Panc1 (cell line): ENCODE measurements at regions not wholly inside any gene's neighbourhood (a gene's known extent, or its start where the extent isn't known, plus 50 kb on each side); places are given as distances from the start of the nearest gene placed in this dataset.

Experiments used
- ATAC-seq: fragments of 200-7000 bp; cut with Tn5 transposase; 2 replicates; pipeline ENCODE4 v1.9.1; 2020; ENCODE audit warnings: mild to moderate bottlenecking, moderate library complexity
- BruUV-seq: library from RNA; stranded (reverse); fragments of 400-500 nt; replicated peaks from 2 replicates; lab custom pipeline; 2021; lab: Mats Ljungman, UMichigan
- CTCF ChIA-PET: fragments of 300-600 bp; sonication (Branson Sonifier 250); formaldehyde crosslinking; loops from one replicate; lab custom pipeline; 2022; ENCODE audit warnings: antibody characterized with exemption; lab: Charles Lee
- POLR2A ChIA-PET: fragments of 300-600 bp; sonication (Branson Sonifier 250); formaldehyde crosslinking; loops from one replicate; lab custom pipeline; 2022; ENCODE audit warnings: antibody characterized with exemption; lab: Charles Lee
- DNase-seq: peaks from one replicate; pipeline ENCODE4 v3.0.0-alpha.2; 2010; ENCODE audit warnings: low read depth, low spot score
- H3K27ac ChIP-seq: 2 replicates; pipeline ENCODE4 v1.5.1; 2011; ENCODE audit warnings: mild to moderate bottlenecking, low read length, inconsistent platforms
- H3K27me3 ChIP-seq: fragments of 200-500 bp; sonication (Bioruptor generic); 2 replicates; pipeline ENCODE4 v1.6.0; 2014; ENCODE audit warnings: low read length, inconsistent platforms; ENCODE audit not compliant: control insufficient read depth, insufficient read depth
- H3K36me3 ChIP-seq: fragments of 200-500 bp; sonication (Bioruptor generic); 2 replicates; pipeline ENCODE4 v1.5.1; 2014; ENCODE audit warnings: inconsistent platforms, mild to moderate bottlenecking, low read length, moderate library complexity; ENCODE audit not compliant: control insufficient read depth, insufficient read depth
- H3K4me1 ChIP-seq: 2 replicates; pipeline ENCODE4 v1.5.1; 2011; ENCODE audit warnings: inconsistent platforms, mild to moderate bottlenecking, low read length, moderate library complexity; ENCODE audit not compliant: control insufficient read depth, insufficient read depth
- H3K4me3 ChIP-seq, 2 experiments: 2 replicates each; pipeline ENCODE4 v1.5.1; 2011 to 2012; ENCODE audit warnings: low read depth in 2 of 2, low read length in 2 of 2, mild to moderate bottlenecking in 2 of 2, inconsistent platforms in 1 of 2, moderate library complexity in 1 of 2
- H3K9me3 ChIP-seq: fragments of 200-500 bp; sonication (Bioruptor generic); 2 replicates; pipeline ENCODE4 v1.5.1; 2014; ENCODE audit warnings: low read depth, mild to moderate bottlenecking, inconsistent platforms, low read length, moderate library complexity; ENCODE audit not compliant: control insufficient read depth, insufficient read depth
- CTCF ChIP-seq: fragments of 450-650 bp; IDR thresholded peaks from 2 replicates; pipeline ENCODE4 v1.5.1; 2017; ENCODE audit warnings: mild to moderate bottlenecking
- POLR2AphosphoS5 ChIP-seq: IDR thresholded peaks from 2 replicates; pipeline ENCODE4 v1.6.1; 2012; ENCODE audit warnings: mild to moderate bottlenecking, low read depth, low read length, moderate library complexity
- SIN3A ChIP-seq: IDR thresholded peaks from 2 replicates; pipeline ENCODE4 v1.6.1; 2012; ENCODE audit warnings: low read depth, mild to moderate bottlenecking, low read length, moderate library complexity, borderline replicate concordance; ENCODE audit not compliant: insufficient read depth
- TCF7L2 ChIP-seq: IDR thresholded peaks from 2 replicates; pipeline ENCODE4 v1.6.1; 2011; ENCODE audit warnings: mild to moderate bottlenecking, low read depth, low read length, inconsistent platforms
- in situ Hi-C: cut with HindIII; loops from 2 replicates; pipeline ENCODE4 v1.10.0; 2016; ENCODE audit warnings: low sequenced_read_pairs, low pct_unique_long_range_greater_than_20kb
- intact Hi-C: fragments of 100-400 bp; cut with micrococcal nuclease; formaldehyde crosslinking; loops from one replicate; pipeline ENCODE4 v1.10.0; 2022; ENCODE audit not compliant: unreplicated experiment
- TF ChIP-seq, protein P1 (sequence below), 2 experiments: IDR thresholded peaks; 2 replicates each; pipeline ENCODE4 v1.6.1; 2011 to 2012; ENCODE audit warnings: low read depth in 2 of 2, control low read depth in 1 of 2, low read length in 1 of 2, mild to moderate bottlenecking in 1 of 2, moderate library complexity in 1 of 2; ENCODE audit not compliant: insufficient read depth in 1 of 2

DNA sequence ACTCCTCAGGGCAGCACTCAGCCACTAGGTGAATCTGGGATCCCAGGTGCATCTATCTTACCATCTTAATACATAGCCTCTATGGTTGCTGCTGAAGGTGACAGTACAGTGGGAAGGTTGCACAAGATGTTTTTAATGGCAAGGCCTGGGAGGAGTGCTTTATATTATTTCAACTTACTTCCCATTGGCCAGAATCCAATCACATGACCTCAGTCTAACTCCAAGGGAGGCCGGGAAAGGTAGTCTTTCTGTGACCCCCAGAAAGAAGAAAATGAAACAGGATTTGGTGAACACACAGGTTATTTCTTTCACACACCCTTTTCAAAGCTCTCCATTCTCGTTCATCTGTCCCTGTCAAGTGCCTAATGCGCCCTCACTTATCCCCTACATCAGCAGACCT lies 189.1 kb upstream of the ATP6AP2 start:
- Histone ChIP-seq H3K4me1 (no peaks in the 10 kb centered on the region), H3K9me3 (no peaks in the 10 kb centered on the region), H3K4me3 (no peak overlapping the region), H3K27me3 (no peaks in the 10 kb centered on the region), H3K36me3 (no peaks in the 10 kb centered on the region), H3K27ac (no peak overlapping the region)
- POLR2A ChIA-PET, result no interaction called here
- in situ Hi-C loops, result no loop called here
- CTCF ChIA-PET, result no interaction called here
- no peak for ATAC-seq
- BruUV-seq, result no TSS peak
- intact Hi-C loops, result no loop called here
- no peak for DNase-seq
- TF ChIP-seq, protein P1, sequence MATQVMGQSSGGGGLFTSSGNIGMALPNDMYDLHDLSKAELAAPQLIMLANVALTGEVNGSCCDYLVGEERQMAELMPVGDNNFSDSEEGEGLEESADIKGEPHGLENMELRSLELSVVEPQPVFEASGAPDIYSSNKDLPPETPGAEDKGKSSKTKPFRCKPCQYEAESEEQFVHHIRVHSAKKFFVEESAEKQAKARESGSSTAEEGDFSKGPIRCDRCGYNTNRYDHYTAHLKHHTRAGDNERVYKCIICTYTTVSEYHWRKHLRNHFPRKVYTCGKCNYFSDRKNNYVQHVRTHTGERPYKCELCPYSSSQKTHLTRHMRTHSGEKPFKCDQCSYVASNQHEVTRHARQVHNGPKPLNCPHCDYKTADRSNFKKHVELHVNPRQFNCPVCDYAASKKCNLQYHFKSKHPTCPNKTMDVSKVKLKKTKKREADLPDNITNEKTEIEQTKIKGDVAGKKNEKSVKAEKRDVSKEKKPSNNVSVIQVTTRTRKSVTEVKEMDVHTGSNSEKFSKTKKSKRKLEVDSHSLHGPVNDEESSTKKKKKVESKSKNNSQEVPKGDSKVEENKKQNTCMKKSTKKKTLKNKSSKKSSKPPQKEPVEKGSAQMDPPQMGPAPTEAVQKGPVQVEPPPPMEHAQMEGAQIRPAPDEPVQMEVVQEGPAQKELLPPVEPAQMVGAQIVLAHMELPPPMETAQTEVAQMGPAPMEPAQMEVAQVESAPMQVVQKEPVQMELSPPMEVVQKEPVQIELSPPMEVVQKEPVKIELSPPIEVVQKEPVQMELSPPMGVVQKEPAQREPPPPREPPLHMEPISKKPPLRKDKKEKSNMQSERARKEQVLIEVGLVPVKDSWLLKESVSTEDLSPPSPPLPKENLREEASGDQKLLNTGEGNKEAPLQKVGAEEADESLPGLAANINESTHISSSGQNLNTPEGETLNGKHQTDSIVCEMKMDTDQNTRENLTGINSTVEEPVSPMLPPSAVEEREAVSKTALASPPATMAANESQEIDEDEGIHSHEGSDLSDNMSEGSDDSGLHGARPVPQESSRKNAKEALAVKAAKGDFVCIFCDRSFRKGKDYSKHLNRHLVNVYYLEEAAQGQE (IDR thresholded peaks at IDR 0.05; ENCODE audit: insufficient read depth in 1 of 2, low read depth in 2 of 2, low read length in 1 of 2), result no peak
- no peak for TF ChIP-seq SIN3A
- no peak for TF ChIP-seq POLR2AphosphoS5
- no peak for TF ChIP-seq CTCF

DNA sequence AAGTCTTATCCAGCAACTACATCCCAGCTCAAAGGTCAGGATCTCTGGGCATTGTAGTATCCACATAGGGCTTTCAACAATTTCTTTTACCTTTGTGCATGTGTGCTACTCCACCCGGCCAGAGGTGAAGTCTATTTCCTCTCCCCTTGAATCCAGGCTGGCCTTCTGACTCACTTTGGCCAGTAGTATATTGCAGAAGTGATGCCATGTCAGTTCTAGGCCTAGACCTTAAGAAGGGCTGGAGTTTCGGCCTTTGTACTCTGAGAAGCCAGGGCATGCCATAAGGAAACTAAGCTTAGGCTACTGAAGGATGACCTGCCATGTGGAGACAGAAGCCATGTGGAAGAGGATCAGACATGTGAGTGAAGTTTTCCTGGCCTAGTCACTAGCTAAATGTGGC lies 191.2 kb upstream of the ATP6AP2 start:
- H3K4me3 ChIP-seq, result no peak overlapping the region
- H3K4me1 ChIP-seq, result no peaks in the 10 kb centered on the region
- intact Hi-C loops (no loop called here), in situ Hi-C loops (no loop called here)
- CTCF ChIA-PET, result no interaction called here
- no peaks in the 10 kb centered on the region for H3K36me3 ChIP-seq
- ATAC-seq (no peak), DNase-seq (no peak)
- no peaks in the 10 kb centered on the region for H3K27me3 ChIP-seq
- TF ChIP-seq TCF7L2 (no peak), CTCF (no peak), POLR2AphosphoS5 (no peak), SIN3A (no peak)
- TF ChIP-seq, protein P1 (IDR thresholded peaks at IDR 0.05; ENCODE audit: insufficient read depth in 1 of 2, low read depth in 2 of 2, low read length in 1 of 2), result no peak
- no peaks in the 10 kb centered on the region for H3K9me3 ChIP-seq
- POLR2A ChIA-PET, result no interaction called here
- BruUV-seq, result no TSS peak
- no peak overlapping the region for H3K27ac ChIP-seq
